HG02798 (cell line): ENCODE measurements at regions not wholly inside any gene's neighbourhood (a gene's known extent, or its start where the extent isn't known, plus 50 kb on each side); places are given as distances from the start of the nearest gene placed in this dataset.

ENCODE experiments used
- ATAC-seq: cut with Tn5 transposase; IDR thresholded peaks from one replicate; pipeline ENCODE4 v1.9.1; 2021; ENCODE audit warnings: mild to moderate bottlenecking; ENCODE audit not compliant: unreplicated experiment, poor library complexity

DNA sequence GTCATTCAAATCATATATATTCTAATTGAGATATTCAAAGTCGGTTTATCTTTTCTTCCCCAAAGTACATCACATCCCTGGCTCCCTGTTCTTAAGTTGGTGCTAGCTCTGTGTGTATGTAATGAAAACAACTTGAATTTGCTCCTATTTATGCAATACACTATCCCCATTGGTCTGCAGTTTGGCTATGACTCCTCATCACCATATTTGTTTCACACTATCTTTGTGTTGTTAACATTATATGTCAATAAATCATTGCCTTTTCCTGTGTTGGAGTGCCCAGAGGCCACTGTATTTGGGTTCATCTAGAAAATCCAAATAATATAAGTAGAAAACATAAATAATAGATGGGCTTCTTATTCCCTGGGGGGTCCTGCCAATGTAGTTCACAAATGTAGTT is 306.6 kb upstream of the TENM4 start:
- ATAC-seq: no peak

DNA sequence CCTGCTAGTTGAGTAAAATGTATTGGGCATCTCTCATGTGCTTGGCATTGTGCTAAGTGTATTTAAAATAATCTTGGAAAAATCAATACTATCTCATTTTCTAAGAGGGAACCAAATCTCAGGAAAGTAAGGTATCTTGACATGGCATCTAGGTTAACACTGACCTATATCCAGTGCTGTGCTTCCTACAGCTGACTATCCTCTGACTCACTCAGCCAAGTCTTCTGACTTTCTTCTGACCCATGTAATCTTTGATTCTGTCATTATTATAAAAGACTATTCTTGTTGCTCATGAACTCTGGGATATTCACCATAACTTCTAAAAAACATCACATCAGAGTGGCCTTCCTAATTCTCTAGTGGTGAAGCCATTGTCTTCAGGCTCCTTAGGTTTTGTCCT is 304.1 kb upstream of the TENM4 start:
- ATAC-seq: no peak

DNA sequence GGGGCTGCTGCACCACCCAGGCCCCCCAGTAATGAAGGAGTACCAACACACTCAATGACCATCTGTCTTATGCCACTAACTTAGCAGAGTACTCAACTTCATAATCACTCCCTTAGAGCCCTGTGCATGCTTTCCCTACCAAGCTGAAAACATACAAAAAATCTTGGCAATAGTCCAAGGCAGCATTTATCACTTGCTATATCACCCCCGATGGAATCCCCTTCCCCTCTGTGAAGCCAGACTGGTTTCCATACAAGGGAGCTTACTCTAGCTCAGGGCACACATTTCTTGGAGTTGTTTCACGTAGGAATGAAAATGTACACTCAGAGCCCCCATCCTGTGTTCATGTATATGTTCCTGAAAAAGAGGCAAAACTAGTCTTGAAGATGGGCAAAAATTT is 301.3 kb upstream of the TENM4 start:
- no peak for ATAC-seq

DNA sequence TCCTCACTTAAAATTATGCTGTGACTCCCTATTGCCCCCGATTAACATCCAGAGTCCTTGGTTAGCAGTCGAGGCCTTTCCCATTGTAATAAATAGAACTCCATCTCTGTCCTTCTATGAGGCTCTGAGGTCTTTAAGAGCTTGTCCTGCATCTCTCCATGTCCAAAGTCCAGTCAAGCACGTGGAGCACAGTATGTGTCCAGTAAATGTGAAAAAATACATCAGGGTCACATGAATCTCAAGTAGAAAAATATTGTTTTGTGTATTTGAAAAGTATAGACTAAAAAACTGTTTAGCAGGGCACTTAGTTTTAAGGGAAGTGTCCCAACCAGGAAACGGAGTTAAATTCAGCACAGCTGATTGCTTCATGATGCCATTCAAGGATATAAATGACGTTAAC is 298.8 kb upstream of the TENM4 start:
- no peak for ATAC-seq

DNA sequence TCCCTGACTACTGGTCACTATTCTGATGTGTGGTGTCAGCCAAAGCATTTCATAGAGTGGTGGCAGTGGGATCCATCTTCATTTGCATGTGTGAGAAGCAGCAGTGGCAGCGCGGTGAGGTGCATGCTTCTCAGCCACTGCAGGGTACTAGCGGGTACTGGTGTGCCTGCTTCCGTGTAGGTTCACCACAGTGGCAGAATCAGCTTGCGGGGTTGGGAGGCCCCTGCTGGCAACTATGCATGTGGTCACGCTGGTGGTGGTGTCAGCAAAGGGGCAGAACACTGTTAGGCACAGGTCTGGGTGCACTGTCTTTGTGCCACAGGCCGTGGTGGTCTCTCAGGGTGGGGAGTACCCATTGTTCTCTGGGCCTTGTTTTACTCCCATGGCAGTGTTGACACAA is 286.4 kb upstream of the TENM4 start:
- no peak for ATAC-seq

DNA sequence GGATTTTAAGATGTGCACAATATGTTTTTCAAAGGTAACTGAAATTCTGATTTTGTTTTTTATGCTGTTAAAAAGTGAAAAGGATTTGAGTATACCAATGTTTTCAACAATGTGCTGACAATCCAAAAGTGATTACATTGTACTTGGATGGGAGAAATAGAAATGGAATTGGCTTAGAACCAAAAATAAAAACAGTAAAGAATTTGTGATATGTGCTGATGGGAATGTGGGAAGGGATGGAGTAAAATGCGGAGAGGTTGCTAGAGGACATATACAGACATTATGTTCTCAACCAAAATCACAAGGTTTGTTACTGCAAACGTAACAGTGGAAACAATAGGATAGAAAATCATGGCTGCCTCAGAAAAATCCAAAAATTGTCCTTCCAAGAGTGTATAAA is 279.3 kb upstream of the TENM4 start:
- ATAC-seq: no peak

DNA sequence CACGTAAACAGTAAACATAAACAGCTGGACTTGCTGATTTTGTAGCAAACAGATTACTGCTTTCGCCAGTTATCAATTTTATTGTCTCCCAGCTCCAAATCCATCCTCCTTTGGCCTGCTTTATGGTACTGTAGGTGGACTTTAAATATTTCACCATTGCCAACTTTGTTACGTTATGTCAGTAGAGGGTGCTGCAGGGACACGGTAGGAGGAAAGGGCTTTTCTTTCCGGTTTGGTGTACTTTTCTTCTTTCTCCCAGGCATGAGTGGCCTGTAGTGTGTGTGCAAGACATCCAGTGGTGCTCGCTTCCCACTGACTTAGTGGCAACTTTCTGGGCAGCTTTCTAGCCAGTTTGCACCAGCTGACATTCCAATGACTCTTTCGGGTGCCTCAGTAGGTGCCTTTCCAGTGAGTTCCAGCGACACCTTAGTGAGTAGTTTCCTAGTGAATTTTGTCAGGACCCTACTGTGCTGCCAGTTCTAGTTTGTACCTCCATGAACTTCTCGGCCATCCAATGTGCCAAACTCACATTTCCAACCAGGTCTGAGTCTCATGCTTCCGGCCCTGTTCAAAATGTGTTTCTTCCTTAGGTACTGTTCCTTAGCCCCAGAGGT is 267.6 kb upstream of the TENM4 start:
- ATAC-seq: peak; percentile 73

DNA sequence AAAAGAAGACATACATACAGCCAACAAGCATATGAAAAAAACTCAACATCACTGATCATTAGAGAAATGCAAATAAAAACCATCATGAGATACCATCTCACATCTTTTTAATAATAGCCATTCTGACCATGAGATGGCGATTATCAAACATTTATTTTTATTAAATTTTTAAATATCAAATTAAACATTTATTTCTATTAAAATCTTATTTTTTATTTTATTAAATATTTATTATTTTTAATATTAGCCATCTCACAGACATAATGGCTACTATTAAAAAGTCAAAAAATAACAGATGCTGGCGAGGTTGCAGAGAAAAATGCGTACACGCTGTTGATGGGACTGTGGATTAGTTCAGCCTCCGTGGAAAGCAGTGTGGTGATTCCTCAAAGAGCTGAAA is 264.8 kb upstream of the TENM4 start:
- ATAC-seq: no peak

DNA sequence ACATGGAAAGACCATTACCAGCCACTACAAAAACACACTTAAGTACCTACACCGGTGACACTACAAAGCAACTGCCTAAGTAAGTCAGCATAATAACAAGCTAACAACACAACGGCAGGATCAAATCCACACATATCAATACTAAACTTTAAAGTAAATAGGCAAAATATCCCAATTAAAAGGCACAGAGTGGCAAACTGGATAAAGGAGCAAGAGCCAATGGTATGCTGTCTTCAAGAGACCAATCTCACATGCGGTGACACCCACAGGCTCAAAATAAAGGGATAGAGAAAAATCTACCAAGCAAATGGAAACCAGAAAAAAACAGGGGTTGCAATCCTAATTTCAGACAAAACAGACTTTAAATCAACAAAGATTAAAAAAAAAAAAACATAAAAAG is 261.5 kb upstream of the TENM4 start:
- ATAC-seq: no peak

DNA sequence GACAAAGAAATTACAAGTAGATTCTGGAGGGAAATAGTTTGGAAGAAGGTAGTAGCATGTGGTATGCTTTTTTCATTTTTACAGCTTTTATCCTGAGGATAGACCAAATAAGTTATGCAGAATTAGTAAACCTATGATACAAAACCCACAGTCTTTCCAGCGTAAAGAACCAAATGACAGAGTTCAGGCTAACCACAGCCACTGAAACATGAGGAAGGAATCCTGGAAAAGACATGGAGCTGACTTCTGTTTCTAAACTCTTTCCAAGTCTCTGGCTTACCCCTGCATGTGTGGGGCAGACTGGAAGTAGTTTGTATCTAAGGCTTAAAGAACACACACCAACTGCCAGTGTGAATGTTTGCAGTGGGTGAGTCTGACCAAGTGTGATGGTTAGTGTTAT is 258.4 kb upstream of the TENM4 start:
- no peak for ATAC-seq

DNA sequence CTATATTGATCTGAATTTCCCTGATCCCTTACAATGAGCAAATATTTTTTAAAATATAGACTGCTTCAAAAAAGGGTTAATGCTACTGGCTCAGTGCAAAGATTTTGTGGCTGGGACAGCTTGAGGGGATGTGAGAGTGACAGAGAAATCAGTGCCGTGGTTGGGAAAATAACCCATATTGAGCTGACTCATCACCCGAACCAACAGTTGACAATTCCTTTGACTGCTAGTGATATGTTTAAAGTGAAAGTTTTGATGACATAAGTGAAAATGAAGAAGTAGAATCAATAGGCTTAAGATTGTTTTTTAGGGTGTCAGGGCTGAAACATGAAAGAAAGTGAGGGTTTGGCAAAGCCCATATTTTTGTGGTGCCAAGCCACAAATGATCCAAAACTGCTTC is 257.1 kb upstream of the TENM4 start:
- no peak for ATAC-seq

DNA sequence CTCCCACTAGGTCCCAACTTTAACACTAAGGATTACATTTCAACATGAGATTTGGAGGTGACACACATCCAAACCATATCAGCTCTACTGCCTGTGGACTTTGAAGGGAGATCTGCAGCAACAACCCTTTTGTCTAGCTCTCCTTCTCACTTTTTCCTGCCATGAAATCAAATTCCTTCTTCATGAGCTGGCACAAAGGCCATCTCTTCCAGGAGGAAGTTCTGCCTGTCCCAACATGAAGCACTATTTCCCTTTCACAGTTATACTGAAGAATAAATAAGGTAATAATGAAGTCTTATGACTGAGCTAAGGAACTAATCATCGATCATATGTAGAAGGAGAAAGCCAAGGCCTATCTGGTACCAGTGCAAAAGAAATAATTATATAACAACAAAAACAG is 253.5 kb upstream of the TENM4 start:
- ATAC-seq: no peak

DNA sequence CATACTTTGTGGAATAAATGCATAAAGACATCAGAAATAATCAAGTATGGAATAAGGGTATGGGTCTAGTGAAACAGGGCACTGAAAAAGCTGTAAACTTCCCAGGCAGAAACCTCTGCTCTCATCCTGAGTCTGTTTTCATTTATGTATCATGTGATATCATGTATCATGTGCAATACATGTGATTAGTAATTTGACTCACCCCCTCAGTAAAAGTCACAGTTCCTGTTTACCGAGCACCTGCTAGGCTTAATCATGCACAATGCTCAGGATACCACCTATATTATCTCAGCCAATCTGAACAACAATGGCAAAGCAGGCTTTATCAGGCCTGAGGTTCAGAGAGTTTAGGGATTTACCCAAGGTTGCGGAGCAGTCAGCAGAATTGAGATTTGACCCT is 250.6 kb upstream of the TENM4 start:
- ATAC-seq: no peak

DNA sequence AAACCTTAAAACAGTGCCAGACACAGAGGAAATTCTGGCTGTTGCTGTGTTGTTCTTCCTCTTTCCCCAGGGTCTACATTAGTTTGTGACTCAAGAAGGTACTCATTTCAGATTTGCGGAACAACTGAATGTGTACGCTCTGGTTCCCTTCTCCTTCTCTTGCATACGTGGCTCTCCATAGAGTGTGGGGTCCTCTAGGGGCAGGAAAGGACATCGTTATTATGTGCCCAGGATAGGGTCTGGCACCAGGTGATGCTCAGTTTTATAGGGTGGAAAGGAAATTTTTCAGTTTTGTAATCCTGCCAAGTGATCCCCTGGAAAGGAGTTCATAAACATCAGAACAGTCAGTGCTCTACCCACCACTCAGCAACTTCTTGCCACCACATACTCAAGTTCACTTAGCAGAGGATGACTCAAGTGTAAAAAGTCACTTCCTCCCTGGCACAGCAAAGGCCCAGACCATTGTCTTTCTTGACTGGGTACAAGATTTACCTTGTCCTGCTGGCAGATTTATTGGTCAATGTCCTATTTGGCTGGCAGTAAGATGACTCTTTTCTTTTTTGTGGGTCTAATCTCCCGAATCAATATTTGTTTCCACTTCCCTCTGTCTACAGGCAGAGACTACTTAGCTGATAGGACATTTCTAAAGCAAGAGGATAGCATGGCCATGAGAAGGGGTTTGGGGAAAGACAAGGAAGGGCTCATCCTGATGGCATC is 246.0 kb upstream of the TENM4 start:
- ATAC-seq: no peak

DNA sequence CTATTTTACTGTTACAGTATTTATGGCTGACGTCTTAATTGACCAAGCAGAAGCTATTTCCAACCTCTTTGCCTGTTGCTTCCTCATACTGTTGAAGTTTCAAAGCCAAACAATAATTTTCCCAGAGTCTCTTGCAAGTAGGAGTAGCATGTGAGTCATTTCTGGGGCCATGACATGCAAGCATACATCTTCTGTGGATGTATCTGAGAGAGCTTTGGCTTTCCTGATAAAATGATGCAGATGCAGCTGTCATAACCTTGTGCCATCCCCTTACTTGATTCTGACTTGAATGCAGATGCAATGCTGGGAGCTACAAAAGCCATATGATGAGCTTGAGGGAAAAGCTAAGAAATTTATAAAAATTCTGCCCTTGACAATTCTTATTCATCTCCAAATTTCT is 243.1 kb upstream of the TENM4 start:
- no peak for ATAC-seq

DNA sequence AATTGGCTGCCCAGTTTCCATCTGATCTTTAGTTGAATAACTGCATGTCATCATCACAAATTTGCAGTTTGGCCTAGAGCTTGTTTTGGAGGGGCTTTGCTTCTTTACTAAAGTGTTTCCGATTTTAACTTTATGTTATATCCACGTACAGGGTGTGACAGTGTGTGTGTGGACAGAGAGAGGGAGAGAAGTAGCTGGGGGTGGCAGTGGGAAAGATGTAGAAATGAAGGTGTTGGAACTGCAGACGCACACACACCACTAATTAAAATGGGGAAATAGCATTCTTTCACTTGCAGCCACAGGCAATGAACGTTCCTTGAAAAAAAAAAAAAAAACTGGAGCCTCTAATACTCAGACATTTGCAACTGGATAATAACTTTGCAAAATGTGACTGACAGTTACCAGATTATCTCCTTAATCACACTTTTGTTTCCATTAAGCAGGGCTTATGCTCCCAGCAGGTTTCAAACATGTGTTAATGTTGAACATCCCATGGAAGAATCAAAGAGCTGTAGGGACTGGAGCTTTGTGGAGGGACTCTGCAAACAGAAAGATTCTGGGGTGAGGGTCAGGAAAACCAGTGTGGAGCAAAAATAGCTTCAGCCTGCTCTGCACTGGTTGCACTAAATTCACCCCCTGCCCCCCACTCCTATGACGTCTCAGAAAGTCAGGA is 238.1 kb upstream of the TENM4 start:
- no peak for ATAC-seq

DNA sequence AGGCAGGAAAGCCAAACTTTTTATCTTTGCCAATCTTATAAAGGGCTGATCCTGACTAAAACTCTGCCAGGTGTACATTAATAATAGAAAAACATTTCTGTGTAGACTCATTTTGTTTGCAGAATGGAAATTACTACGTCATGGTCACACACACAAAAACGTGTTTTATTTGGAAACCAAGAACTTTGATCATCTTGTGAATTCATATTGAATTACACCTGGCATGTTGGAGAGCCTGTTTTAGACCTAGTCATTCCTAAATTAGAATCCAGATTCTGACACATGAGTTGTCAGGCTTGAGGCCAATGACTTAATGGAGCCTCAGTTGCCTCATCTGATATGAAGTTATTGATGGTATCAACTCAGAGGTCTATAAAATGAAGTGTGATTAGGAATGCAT is 235.6 kb upstream of the TENM4 start:
- no peak for ATAC-seq

DNA sequence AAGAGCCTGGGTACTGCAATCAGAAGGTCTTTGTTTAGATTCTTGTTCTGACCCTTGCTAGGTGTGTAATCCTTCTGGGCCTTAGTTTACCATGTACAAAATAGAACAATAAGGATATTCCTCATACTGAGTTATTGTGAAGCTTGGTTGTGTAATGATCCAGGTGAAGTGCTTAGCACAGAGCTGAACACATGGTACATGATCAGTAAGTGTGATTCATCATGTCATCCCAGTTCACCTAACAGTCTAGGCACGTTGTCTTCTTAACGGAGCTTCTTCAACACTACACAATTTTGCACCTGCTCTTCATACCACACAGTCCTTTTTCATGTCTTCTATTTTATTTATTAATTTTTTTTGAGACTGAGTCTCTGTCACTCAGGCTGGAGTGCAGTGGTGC is 234.3 kb upstream of the TENM4 start:
- no peak for ATAC-seq

DNA sequence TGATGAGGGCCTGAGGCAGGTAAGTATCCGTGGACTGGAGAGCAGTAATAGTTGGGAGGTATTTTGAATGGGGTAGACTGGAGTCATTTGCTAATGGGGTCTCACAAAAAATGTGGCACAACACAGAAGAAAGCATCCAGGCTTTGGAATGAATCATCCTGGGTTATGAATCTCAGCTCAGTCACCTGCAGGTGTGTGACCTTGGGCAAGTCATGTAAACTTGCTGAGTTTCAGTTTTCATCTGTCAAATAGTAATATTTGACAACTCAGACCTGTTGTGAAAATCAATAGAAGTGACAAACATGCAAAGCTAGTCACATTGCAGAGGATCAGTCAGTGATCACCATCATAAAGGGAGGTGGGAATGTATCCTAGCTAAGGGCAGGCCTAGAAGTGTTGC is 232.0 kb upstream of the TENM4 start:
- no peak for ATAC-seq

DNA sequence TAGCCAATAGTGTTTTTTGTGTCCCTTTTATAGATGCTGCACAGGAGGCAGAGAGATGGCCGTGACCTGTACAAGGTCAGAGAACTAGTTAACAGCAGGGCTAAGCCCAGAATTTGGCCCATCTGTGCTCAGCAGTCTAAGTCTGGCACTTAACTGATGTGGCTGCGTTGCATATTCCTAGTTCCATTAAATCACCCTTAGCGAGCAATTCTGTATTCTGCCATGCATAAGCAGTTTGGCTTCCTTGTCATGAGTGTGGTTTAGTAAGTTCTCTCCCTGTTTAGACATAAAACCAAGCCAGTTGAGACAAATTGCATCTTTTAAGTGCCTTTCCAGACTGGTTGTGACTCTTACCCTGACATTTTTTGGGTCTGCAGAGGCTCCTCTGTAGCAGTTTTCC is 230.6 kb upstream of the TENM4 start:
- no peak for ATAC-seq

DNA sequence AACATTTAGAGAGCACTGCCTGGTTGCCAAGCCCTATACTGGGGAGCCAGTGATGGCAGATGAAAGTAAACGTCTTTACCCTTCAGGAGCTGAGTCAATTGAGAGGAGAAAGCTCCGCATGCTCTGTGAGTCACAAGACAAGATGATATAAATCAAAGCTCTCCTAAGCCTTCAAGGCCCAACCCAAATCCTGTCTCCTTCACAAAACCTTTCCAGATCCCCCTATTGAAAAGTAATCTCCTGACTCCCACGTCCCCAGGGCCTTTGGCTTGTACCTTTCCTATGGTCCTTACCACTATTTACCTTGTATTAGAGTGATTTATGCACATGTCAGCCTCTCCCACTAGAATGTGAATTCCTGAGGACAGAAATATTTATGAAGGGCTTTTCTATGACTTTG is 230.1 kb upstream of the TENM4 start:
- no peak for ATAC-seq

DNA sequence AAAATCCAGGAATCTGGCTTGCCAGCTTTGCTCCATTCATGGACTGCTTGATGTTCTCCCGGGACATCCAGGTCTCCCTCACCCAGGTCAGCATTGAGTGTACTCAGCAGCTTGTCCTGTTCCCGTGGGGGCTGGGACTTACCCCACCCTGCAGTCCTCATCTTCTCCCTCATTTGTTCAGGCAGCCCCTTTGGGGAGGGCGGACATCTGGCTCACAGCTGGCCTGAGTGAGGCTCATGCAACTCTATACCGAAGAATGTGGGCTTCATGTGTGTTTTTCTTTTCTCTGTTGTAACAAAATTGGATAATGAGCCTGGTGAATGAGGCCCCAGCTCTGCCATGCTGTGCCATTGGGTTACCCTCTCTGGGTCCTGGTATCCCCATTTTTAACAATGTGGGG is 227.7 kb upstream of the TENM4 start:
- no peak for ATAC-seq
